ENCODE measurements at regions not wholly inside any gene's neighbourhood (a gene's known extent, or its start where the extent isn't known, plus 50 kb on each side); places are given as distances from the start of the nearest gene placed in this dataset.
"Not testable (repeated sequence)": the region's sequence is repeated elsewhere in the genome, so short reads cannot be mapped to it uniquely, and the experiment has no call there.

- DNase-seq: no peak
These were observed 442.1 kb upstream of the NRP1 start for GRCh38 chr10:33776419-33777070.

- no peak for DNase-seq
These were observed 440.4 kb upstream of the NRP1 start for GRCh38 chr10:33774857-33775256.

GRCh38 chr10:33773886-33774480, 439.5 kb upstream of the NRP1 start:
- no peak for DNase-seq

- DNase-seq: no peak
These were observed 438.7 kb upstream of the NRP1 start for GRCh38 chr10:33773253-33773573.

- peak; percentile 91 for DNase-seq
These were observed 438.1 kb upstream of the NRP1 start for GRCh38 chr10:33772370-33773252.

GRCh38 chr10:33771856-33772255, 437.4 kb upstream of the NRP1 start:
- DNase-seq: not testable (repeated sequence)

- no peak for DNase-seq
These were observed 430.3 kb upstream of the NRP1 start for GRCh38 chr10:33764694-33765185.

GRCh38 chr10:33760056-33760943, 425.8 kb upstream of the NRP1 start:
- DNase-seq: no peak

GRCh38 chr10:33759191-33759590, 424.7 kb upstream of the NRP1 start:
- no peak for DNase-seq

- no peak for DNase-seq
These were observed 423.8 kb upstream of the NRP1 start for GRCh38 chr10:33758299-33758698.

- DNase-seq: no peak
These were observed 419.6 kb upstream of the NRP1 start for GRCh38 chr10:33754052-33754451.

GRCh38 chr10:33753389-33753788, 418.9 kb upstream of the NRP1 start:
- no peak for DNase-seq

- no peak for DNase-seq
These were observed 415.3 kb upstream of the NRP1 start for GRCh38 chr10:33749790-33750189.

GRCh38 chr10:33749067-33749735, 414.7 kb upstream of the NRP1 start:
- DNase-seq: no peak

GRCh38 chr10:33746836-33747268, 412.4 kb upstream of the NRP1 start:
- no peak for DNase-seq

- DNase-seq: no peak
These were observed 411.7 kb upstream of the NRP1 start for GRCh38 chr10:33746186-33746585.

- DNase-seq: no peak
These were observed 409.0 kb upstream of the NRP1 start for GRCh38 chr10:33743429-33743857.

- peak; percentile 89 for DNase-seq
These were observed 404.6 kb upstream of the NRP1 start for GRCh38 chr10:33739031-33739430.

- no peak for DNase-seq
These were observed 401.0 kb upstream of the NRP1 start for GRCh38 chr10:33735464-33735923.

- no peak for DNase-seq
These were observed 400.1 kb upstream of the NRP1 start for GRCh38 chr10:33734393-33735155.

- no peak for DNase-seq
These were observed 398.6 kb upstream of the NRP1 start for GRCh38 chr10:33733058-33733457.
